ENCODE measurements at regions not wholly inside any gene's neighbourhood (a gene's known extent, or its start where the extent isn't known, plus 50 kb on each side); places are given as distances from the start of the nearest gene placed in this dataset.

GRCh38 chr6:144338474-144338873 lies 53.3 kb downstream of the UTRN start:
- Histone ChIP-seq H3K4me2 (ENCODE audit: low read length) (no peak overlapping the region), H4K20me1 (ENCODE audit: control insufficient read depth, insufficient read depth, low read depth, low read length) (peaks cover 9% of the 10 kb centered on the region; the same call in 1 of the 2 replicates), H3K36me3 (ENCODE audit: control insufficient read depth, low read length) (no peaks in the 10 kb centered on the region), H3K9me2 (replicated peaks; ENCODE audit: control insufficient read depth, low read length) (no peaks in the 10 kb centered on the region), H3K79me2 (ENCODE audit: control insufficient read depth, low read length) (no peaks in the 10 kb centered on the region), H3K27ac (ENCODE audit: low read depth, low read length) (no peak overlapping the region), H3F3A (ENCODE audit: control insufficient read depth, insufficient read depth) (peaks cover 6% of the 10 kb centered on the region; the same call in 1 of the 2 replicates), H3K4me3 (ENCODE audit: low read length) (no peak overlapping the region), H3K27me3 (ENCODE audit: control insufficient read depth, low read length) (peaks cover 44% of the 10 kb centered on the region), H3K9me3 (ENCODE audit: control insufficient read depth, insufficient read depth, low read length) (no peaks in the 10 kb centered on the region), H3K4me1 (ENCODE audit: control insufficient read depth, low read length) (peaks cover 42% of the 10 kb centered on the region)
- no peak for TF ChIP-seq EZH2phosphoT487 (IDR thresholded peaks at IDR 0.05; ENCODE audit: borderline replicate concordance, low read length)
- TF ChIP-seq, protein P1, sequence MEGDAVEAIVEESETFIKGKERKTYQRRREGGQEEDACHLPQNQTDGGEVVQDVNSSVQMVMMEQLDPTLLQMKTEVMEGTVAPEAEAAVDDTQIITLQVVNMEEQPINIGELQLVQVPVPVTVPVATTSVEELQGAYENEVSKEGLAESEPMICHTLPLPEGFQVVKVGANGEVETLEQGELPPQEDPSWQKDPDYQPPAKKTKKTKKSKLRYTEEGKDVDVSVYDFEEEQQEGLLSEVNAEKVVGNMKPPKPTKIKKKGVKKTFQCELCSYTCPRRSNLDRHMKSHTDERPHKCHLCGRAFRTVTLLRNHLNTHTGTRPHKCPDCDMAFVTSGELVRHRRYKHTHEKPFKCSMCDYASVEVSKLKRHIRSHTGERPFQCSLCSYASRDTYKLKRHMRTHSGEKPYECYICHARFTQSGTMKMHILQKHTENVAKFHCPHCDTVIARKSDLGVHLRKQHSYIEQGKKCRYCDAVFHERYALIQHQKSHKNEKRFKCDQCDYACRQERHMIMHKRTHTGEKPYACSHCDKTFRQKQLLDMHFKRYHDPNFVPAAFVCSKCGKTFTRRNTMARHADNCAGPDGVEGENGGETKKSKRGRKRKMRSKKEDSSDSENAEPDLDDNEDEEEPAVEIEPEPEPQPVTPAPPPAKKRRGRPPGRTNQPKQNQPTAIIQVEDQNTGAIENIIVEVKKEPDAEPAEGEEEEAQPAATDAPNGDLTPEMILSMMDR (IDR thresholded peaks at IDR 0.05; ENCODE audit: low read depth, low read length, poor library complexity, severe bottlenecking) = no peak

- no peak overlapping the region for H3K4me2 ChIP-seq (ENCODE audit: low read length)
- H3K27me3 ChIP-seq (ENCODE audit: control insufficient read depth, low read length) = peaks cover 39% of the 10 kb centered on the region
- peaks cover 42% of the 10 kb centered on the region for H3K4me1 ChIP-seq (ENCODE audit: control insufficient read depth, low read length)
- no peak overlapping the region for H3K27ac ChIP-seq (ENCODE audit: low read depth, low read length)
- no peaks in the 10 kb centered on the region for H3K9me3 ChIP-seq (ENCODE audit: control insufficient read depth, insufficient read depth, low read length)
- no peaks in the 10 kb centered on the region for H3K9me2 ChIP-seq (replicated peaks; ENCODE audit: control insufficient read depth, low read length)
- H3F3A ChIP-seq (ENCODE audit: control insufficient read depth, insufficient read depth) = 0 out of 2 replicates have a peak, but pooled peaks cover 3% of the 10 kb centered on the region
- TF ChIP-seq EZH2phosphoT487 (IDR thresholded peaks at IDR 0.05; ENCODE audit: borderline replicate concordance, low read length) = no peak
- TF ChIP-seq, protein P1 (IDR thresholded peaks at IDR 0.05; ENCODE audit: low read depth, low read length, poor library complexity, severe bottlenecking) = no peak
- peaks cover 6% of the 10 kb centered on the region; the same call in 1 of the 2 replicates for H4K20me1 ChIP-seq (ENCODE audit: control insufficient read depth, insufficient read depth, low read depth, low read length)
- H3K79me2 ChIP-seq (ENCODE audit: control insufficient read depth, low read length) = no peaks in the 10 kb centered on the region
- H3K36me3 ChIP-seq (ENCODE audit: control insufficient read depth, low read length) = no peaks in the 10 kb centered on the region
- H3K4me3 ChIP-seq (ENCODE audit: low read length) = no peak overlapping the region
Observed at GRCh38 chr6:144338951-144339700, 54.0 kb downstream of the UTRN start.

DNA sequence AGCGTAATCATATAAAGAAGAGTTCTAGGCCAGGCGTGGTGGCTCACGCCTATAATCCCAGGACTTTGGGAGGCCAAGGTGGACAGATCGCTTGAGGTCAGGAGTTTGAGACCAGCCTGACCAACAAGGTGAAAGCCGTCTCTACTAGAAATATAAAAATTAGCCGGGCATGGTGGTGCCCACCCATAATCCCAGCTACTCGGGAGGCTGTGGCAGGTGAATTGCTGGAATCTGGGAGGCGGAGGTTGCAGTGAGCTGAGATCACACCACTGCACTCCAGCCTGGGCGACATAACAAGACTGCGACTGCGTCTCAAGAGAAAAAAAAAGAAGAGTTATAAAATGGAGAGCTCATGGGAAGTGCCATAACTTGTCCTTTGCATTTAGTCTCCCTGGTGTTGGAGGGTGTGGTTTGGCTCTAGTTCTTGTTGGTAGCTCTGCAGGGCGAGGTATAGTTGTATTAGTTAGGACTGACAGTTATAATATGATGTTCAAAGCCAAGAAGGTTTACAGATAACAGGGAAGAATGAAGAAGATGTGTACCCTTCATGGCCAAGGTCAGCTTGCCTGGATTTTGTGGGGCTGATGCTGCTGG lies 54.8 kb downstream of the UTRN start:
- H3K36me3 ChIP-seq (ENCODE audit: control insufficient read depth, low read length) = no peaks in the 10 kb centered on the region
- no peak overlapping the region for H3K27ac ChIP-seq (ENCODE audit: low read depth, low read length)
- H3K9me2 ChIP-seq (replicated peaks; ENCODE audit: control insufficient read depth, low read length) = no peaks in the 10 kb centered on the region
- H3F3A ChIP-seq (ENCODE audit: control insufficient read depth, insufficient read depth) = 0 out of 2 replicates have a peak, but pooled peaks cover 1% of the 10 kb centered on the region
- H3K79me2 ChIP-seq (ENCODE audit: control insufficient read depth, low read length) = no peaks in the 10 kb centered on the region
- H3K4me1 ChIP-seq (ENCODE audit: control insufficient read depth, low read length) = peaks cover 40% of the 10 kb centered on the region
- no peak overlapping the region for H3K4me2 ChIP-seq (ENCODE audit: low read length)
- TF ChIP-seq, protein P1 (IDR thresholded peaks at IDR 0.05; ENCODE audit: low read depth, low read length, poor library complexity, severe bottlenecking) = no peak
- TF ChIP-seq EZH2phosphoT487 (IDR thresholded peaks at IDR 0.05; ENCODE audit: borderline replicate concordance, low read length) = no peak
- H3K27me3 ChIP-seq (ENCODE audit: control insufficient read depth, low read length) = peaks cover 33% of the 10 kb centered on the region
- no peak overlapping the region for H3K4me3 ChIP-seq (ENCODE audit: low read length)
- H4K20me1 ChIP-seq (ENCODE audit: control insufficient read depth, insufficient read depth, low read depth, low read length) = peaks cover 6% of the 10 kb centered on the region; the same call in 1 of the 2 replicates
- no peaks in the 10 kb centered on the region for H3K9me3 ChIP-seq (ENCODE audit: control insufficient read depth, insufficient read depth, low read length)
